ENCODE measurements at regions not wholly inside any gene's neighbourhood (a gene's known extent, or its start where the extent isn't known, plus 50 kb on each side); places are given as distances from the start of the nearest gene placed in this dataset.

GRCh38 chr9:73073337-73074175 lies 78.1 kb upstream of the ANXA1 start:
- peak overlapping the region; percentile 65 to 78 for H3K27ac ChIP-seq
- TF ChIP-seq CTCF (IDR thresholded peaks at IDR 0.05), result no peak
- H3K4me3 ChIP-seq, result no peak overlapping the region
- no peak for DNase-seq (ENCODE audit: low spot score)

- Histone ChIP-seq H3K27ac (no peak overlapping the region), H3K4me3 (no peak overlapping the region)
- DNase-seq (ENCODE audit: low spot score), result no peak
- TF ChIP-seq CTCF (IDR thresholded peaks at IDR 0.05), result no peak
These were observed 84.6 kb upstream of the ANXA1 start for GRCh38 chr9:73067074-73067473.

GRCh38 chr9:73065439-73065838 lies 86.2 kb upstream of the ANXA1 start:
- TF ChIP-seq CTCF (IDR thresholded peaks at IDR 0.05), result no peak
- H3K4me3 ChIP-seq, result no peak overlapping the region
- no peak for DNase-seq (ENCODE audit: low spot score)
- H3K27ac ChIP-seq, result no peak overlapping the region

GRCh38 chr9:73064315-73064714 lies 87.3 kb upstream of the ANXA1 start:
- Histone ChIP-seq H3K4me3 (no peak overlapping the region), H3K27ac (no peak overlapping the region)
- no peak for TF ChIP-seq CTCF (IDR thresholded peaks at IDR 0.05)
- DNase-seq (ENCODE audit: low spot score), result no peak

- Histone ChIP-seq H3K4me3 (no peak overlapping the region), H3K27ac (no peak overlapping the region)
- TF ChIP-seq CTCF (IDR thresholded peaks at IDR 0.05), result no peak
- no peak for DNase-seq (ENCODE audit: low spot score)
These were observed 90.5 kb upstream of the ANXA1 start for GRCh38 chr9:73061146-73061545.

GRCh38 chr9:73059247-73059646 lies 92.4 kb upstream of the ANXA1 start:
- DNase-seq (ENCODE audit: low spot score), result no peak
- TF ChIP-seq CTCF (IDR thresholded peaks at IDR 0.05), result no peak
- H3K27ac ChIP-seq, result no peak overlapping the region
- H3K4me3 ChIP-seq, result no peak overlapping the region

- TF ChIP-seq CTCF (IDR thresholded peaks at IDR 0.05), result no peak
- no peak for DNase-seq (ENCODE audit: low spot score)
- H3K4me3 ChIP-seq, result no peak overlapping the region
These were observed 95.4 kb upstream of the ANXA1 start for GRCh38 chr9:73056245-73056644.

More at GRCh38 chr9:73056245-73056644, 95.4 kb upstream of the ANXA1 start:
- H3K27ac ChIP-seq, result no peak overlapping the region

Measured in coronary artery (tissue), 2 donors.